ENCODE measurements at regions not wholly inside any gene's neighbourhood (a gene's known extent, or its start where the extent isn't known, plus 50 kb on each side); places are given as distances from the start of the nearest gene placed in this dataset.
A peak's percentile ranks its signal among the peaks of the same experiment; 100 is the strongest.

DNA sequence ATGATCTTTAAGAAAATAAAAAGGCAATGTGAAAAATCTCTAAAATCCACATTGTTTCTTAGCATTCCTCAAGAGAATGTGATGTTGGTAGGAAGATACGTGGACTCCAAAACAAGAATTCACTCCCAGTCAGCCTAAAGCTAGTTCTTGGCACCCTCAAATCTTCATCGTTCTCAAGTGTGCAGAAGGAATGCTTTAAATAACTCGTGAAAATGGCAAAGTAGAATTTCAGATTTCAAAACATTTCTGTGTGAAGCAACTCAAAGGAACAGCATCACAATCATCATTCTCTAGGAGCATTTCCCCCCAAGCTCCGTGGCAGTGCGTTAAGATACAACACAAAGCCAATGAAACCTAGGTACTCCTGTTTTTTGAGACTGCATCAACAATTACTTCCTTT is 185.1 kb upstream of the DMAC1 start:
- no peak for DNase-seq

DNA sequence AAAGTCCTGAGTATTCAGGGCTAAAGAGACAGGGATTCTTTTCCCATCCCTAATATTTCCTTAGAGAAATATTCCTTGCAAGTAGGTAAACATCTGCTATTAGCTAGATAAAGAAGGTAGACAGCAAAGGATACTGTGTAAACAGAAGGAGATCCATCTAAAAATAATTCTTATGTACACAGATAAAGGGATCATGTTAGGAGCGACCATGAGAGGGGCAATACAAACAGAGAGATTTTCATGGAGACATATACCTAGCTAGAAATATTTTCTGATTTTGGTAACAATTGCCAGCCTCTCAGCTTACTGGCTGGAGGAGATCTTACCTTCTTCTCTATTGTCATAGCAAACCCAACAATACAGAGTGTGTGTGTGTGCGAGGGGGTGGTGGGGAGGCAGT is 184.6 kb upstream of the DMAC1 start:
- DNase-seq: no peak

DNA sequence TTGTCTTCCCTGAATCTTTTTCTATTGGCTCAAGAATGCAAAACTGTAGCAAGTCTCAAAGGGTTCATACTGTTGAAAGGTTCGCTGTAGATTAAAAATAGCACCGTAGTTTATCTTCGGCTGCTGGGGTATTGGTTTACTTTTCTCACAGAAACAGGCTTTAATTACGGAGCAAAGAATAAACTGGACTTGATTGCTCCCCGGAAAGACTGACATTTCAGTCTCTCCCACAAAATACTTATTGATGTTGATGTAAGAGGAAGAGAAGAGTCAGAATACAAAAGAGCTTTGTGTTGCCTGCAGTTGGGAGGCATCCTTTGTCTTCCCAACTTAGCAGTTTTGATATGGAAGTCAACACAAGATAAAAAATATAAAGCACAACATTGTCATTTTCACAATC is 183.9 kb upstream of the DMAC1 start:
- DNase-seq: peak in 19 of 56 donors; percentile 1 to 64 (median 17)

DNA sequence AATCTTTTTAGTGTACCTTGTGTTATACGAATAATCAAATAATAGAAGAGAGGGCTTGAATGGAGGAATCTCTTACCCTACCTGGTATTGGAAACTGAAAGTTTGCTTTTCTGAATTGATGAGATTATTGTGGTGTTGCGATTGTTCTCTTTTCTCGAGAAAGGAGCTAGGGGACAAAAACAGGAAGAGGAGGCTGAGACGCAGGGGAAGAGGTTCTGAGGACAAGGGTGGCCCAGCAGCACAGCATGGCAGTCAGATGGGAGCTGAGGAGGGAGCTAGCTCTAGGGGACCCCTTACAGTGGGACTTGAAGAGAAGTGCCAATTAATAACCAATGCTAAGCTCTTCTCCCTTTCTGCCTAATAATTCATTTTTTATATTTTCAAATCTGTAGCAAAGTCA is 183.3 kb upstream of the DMAC1 start:
- DNase-seq: no peak

DNA sequence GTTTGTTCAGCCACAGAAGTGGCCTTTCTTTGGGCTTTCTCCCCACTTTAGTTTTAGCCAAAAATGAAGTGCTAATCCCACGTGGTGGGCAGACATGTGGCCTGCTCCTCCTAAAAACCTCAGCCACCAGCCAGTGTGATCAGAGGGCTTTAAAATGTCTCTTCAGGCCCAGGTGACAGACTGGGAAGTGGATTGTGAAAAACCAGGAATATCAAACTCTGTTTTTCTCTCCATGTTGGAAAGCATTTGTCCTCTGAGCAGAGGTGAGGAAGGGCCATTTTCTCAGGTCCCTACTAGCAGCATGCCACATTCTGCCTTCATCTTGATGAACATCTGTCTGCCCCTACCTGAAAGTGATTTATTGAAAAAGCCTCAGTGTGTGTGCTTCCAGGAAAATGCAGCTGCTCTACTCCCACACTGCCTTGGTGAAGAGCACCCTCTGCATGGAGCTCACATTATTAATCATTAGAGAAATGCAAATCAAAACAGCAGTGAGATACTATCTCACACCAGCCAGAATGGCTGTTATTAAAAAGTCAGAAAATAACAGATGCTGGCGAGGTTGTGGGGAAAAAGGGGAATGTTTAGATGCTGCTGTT is 181.2 kb upstream of the DMAC1 start:
- peak in 2 of 56 donors; percentile 7 to 20 for DNase-seq

DNA sequence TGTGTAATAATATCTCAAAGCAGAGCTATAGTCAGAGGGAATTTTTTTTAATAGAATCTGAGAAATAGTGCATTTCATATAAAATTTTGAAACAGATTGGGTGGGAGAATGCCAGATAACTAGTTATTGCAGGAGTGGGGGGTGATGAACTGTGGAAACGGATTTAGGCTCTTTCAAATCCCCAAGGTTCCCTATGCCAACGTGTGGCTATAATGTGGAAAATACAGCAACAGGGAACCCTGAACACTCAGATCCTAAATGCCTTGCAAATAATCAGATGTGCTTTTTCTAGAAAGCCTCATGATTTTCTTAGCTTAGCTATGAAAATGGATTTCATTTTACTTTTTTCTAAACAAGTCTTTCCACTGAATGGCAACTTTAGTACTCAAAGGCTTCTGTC is 180.5 kb upstream of the DMAC1 start:
- no peak for DNase-seq

DNA sequence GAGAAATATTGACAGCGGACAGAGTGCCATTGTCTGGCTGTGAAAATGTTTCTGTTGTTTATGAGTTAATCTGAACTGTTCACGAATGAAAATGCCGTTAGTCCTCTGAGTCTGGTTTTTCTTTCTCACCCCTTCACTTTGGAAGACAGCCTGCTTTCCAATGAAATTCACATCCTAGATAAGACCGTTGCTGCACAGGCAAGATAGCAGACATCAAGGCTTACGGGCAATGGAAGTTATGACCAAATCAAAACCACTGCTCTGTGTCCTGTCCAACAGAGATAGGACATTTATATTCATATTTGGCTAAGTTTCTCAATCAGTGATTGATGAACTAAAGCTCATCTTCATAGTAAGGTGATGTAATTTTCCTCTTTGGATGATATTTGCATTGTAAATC is 180.0 kb upstream of the DMAC1 start:
- no peak for DNase-seq

DNA sequence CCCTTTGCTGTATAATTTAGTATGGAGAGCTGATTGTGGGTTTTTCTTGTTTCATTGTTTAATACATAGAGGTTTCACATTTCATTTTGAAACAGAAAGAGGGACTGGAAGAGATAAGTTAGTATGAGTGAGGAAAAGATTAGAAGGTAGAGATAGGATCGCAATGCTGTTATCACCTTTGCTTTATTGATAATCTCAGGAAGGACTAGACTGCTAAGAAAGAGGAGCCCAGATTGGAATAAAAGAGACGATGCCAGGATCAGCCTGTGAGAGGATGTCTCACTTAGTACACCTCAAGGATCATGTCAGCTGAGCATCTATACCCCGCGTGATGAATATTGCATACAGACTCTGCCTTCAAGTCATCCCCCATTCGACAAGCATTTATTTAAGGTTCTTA is 178.0 kb upstream of the DMAC1 start:
- no peak for DNase-seq

DNA sequence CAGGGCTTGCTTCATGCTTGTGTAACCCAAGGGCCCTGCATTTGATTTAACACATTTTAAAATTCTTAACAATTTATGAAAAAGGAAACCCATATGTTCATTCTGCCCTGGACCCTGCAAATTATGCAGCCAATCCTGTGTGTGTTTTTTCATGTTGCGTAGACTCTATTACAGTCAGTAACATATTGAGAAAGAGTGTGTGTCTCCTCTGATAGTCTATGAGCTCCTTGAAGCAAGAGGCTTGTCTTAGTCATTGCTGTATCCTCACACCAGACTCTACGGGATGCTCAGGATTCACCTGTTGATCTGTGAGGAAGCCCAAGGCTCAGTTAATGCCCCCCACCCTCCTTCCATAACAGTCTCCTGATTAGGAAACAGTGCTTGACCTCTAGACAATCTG is 177.3 kb upstream of the DMAC1 start:
- no peak for DNase-seq

DNA sequence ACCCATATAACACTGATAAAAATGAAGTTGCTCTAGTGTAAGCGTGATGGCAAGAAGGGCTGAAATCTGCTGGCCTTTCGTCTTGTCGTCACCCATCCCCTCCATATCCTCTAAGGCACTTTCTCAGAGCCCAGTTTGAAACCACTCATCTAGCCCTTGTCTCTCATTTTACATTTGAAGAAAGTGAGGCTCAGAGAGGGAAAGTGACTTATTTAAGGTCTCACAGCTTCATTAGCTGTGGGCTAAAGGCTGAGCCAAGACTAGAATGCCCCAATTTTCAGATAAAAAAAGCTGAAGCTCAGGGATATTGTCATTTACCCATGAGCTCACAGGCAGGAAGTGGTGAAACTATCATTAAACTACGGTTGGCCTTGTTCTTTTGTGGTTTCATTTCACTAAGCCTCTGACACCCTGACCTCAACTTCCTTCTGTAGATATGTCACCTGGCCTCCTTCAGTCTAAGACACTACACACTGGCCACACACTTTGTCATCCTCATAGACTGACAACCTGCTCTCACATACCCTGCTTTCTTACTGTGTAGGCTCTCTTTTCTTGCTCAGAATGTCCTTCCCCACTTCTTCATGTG is 176.7 kb upstream of the DMAC1 start:
- DNase-seq: no peak

DNA sequence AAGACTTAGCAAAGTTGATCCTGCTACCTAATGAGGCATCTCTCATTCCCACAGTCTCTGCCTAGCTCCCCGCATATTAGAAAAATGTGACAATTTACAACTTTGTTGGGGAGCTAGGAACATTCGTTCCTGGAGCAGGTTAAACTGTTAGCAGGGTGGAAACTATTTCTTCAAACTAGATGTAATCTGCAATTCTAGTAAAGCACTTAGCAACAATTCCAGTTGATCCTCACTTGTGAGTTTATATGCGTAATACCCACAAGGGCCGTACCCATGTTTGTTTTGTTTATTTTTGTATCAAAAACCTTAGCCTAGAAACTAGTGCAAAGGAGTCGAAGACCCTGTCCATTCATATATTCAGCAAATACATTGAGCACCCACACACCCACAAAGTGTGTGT is 175.8 kb upstream of the DMAC1 start:
- no peak for DNase-seq

DNA sequence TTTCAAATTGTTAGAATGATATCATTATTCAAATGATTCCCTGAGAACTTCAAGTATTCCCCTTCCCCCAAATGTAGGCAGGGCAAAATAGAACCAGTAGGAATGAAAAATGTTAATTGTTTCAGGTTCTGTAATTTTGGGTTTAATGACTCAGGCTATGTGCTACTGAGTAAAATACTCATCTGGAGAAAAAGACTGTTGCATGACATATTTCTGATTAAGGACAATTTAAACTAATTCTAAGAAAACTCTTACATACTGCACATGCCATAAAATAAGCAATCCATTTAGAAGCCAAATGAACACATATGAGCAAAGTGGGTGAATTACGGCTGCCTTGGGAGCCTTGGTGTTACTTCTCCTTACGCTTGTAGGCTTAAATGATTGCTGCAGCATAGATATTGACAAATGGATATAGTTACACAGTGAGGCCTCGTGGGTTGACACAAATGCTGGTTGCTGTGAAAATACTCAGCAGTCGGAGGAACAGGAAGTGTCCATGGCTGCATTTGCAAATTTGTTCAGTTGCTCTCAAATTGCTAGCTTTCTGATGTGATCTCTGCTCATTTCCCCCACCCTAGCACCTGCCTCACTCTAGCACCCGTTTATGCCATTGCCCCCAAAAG is 174.9 kb upstream of the DMAC1 start:
- no peak for DNase-seq

DNA sequence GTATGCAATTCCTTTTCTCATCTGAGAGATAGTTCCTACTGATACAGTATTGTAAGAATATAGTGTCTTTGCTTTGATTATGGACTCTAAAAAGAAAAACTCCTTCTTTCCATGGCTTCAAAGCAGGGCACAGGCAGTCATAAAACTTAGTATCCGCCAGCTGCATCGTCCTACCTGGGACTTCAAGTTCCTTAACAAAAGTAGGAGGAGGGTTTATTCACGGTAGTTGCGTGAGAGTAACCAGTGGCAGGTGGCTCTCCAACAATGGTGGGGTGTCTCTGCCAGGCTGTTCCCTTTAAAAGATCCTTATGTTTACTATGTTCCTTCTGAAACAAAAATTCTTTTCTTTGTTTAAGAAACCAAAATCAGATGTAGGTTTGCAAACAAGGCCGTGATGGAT is 173.5 kb upstream of the DMAC1 start:
- DNase-seq: no peak

DNA sequence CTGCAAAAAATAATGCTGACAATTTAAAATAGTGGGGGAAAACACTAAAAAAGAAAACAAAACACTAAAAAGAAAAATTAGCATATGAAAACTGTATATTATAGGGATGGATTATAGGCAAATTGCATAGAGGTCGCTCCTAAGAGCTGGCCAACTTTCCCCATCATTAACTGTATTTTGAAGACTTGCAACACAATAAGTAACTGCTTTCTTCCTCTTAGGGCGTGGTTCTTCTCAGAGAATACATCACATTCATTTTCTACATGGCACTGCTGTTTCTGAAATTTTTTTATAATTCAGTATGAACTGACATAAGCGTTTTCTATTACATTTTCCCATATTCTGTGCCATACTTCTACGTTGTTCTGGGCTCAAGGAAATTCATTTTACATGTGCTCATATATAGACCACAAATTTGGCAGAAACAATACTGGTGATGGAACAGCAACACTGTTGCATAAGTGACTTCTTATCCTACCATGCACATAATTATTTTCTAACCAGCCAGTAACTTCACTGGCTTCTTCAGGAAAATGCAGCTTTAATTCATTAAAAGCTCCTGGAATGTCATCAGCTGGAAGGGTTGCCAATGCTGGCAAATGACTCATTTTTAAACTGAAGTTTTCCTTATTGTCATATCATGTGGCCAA is 171.2 kb upstream of the DMAC1 start:
- no peak for DNase-seq

DNA sequence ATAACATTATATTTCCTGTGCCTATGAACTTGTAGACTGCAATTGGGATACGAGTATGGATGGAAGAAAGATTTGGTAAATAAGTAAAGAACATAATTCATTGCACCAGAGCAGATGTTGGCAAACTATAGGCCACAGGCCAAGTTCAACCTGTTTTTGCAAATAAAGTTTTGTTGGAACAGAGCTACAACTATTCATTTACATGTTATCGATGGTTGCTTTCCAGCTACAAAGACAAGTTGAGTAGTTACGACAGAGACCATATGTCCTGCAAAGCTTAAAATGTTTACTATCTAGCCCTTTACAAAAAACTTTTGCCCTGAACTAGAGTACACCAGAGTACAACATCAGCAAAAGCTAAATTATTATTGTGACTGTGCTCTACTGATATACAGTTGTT is 169.1 kb upstream of the DMAC1 start:
- DNase-seq: no peak

DNA sequence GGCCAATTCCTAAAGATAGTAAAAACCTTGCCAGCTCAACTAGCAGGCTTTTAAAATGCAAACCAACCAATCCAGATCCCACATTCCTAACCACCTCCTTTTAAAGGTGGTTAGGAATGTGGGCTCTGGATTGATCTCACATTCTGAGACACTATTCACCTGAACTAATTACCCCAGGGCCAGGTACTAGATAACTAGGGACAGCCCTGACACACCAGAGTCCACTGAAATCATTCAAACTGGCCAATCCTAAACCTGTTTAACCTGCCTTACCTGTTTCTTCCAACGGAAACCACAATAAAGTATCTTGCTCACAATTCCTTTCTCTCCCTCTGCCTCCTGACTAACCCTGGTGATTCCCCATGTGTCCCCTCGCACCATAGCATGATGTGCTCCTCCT is 168.3 kb upstream of the DMAC1 start:
- DNase-seq: no peak

DNA sequence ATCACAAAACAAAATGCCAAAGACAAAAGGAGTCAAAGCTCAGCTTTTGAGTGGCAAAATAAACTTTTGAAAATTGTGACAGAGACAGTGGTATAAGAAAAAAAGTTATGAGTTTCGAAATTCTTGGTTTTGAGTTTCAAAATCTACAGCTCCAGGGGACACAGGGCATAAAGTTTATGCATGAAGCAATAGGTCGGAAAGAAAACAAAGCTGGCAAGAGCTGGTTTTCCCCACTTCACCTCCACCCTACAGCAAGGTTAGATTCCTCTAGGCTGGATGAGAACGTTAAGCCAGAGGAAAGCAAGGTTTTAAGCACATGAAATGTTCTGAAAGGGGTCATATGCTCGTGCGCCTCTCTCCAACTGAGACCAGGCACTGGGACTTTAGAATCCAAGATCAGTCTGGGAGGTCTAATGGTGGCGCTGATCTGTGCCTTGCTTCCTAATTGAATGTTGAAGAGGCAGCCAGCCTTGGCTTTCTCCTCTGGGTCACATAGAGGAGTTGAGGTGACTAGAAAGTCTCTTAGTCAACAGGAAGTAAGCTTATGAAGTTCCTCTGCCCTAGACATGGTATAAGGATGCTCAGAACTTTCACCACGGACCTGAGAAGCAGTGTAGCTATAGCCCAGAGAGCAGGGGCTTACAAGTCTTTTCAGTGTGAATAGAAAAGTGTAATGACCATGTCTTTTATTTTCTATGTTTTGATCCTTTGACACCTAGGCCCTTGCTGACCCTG is 167.7 kb upstream of the DMAC1 start:
- no peak for DNase-seq

DNA sequence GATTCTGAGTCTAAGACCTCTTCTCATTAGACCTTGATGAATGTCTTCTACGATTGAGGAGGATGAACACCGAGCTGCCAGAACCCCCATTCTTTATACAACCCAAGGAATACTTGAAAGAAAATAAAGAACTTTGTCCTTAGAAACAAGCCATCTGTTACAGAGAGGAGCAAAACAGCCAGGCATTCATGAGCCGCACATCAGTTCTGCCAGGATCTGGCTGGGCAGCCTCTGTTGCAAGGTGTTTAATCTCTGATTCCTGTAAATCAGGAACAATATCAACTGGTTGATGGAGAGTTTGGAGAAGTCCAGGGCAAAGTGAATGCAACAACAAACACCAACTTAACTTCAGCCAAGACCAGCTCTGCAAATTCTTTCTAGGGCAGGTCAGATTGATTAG is 165.5 kb upstream of the DMAC1 start:
- DNase-seq: no peak

DNA sequence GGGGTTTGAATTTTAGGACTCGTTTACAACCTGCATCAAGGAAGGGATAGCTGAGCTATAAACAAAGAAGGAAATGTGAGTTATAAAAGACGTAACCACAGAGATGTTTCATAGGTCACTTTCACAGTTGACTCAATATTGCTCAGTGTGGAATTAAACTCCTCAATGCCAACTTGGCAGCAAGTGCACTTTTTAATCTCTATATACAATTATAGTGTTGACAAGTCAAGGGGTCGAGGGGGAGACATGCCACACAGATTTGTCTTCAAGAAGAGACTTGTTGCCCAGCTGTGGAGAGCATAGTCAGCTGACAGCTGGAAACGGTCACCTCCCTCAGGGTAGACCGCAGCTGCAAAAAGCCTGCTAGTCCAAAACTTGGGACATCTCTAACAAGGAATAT is 163.4 kb upstream of the DMAC1 start:
- no peak for DNase-seq

DNA sequence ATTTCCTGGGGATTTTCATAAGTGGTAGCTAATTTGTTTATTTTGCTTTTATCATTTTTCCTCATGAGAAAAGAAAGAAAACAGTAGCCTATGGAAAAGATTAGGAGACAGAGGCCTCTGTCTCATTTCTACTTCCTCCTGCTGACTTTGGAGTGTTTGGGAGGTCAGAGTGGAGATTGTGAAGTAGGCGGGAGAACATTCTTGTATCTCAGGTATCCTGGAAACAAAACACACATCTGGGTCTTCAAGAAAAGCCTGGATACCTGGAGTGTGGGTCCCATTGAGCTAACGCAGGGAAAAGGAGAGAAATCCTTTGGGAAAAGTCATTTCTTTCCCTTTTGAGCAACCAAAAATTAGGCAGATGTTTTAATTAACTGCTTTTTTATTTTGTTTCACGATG is 161.5 kb upstream of the DMAC1 start:
- DNase-seq: no peak

DNA sequence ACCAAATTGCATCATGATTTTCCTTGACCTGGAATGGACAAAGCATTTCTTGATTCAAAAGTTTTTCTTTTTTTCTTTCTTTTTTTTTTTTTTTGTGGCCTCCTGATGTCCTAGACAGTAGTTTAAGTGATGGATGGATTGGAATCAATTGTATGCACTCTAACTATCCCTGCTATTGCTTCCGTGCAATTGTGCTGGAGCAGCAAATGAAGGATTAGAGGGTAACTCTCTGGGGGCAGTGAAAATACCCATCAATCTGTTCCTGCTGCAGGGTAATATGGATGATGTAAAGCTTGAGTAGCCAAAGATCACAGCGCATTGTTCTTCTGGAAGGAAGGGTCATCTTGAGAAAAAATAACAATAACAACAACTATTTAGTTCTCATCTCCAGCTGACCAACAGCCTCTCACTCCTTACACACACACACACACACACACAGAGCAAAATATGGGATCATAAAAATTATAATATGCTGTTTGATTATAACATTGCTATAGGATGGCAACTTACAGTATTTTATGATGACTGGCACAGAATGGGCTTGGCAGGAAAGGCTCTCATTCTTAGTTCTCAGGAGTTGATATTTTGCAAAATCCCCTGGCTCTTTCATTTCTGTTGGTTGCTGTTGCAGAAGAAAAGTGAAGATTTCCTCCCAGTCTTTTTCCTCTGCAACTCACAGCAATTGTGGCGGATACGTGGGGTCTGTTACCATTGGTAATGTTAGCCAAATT is 160.9 kb upstream of the DMAC1 start:
- DNase-seq: no peak

DNA sequence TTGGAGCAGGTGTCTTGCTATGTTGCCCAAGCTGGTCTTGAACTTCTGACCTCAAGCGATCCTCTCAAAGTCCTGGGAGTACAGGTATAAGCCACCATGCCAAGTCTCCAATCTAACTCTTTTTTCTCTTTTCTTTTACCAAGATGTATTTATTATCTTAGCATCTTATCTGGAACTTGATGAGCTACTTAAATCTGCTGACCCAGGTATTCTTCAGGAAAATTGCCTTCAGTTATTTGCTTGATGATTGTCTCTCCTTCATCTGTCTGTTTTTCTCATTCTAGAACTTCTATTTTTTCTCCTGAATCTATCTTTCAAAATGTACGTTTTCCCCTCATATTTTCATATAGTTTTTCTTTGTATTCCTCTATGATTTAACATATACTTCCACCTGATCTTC is 158.2 kb upstream of the DMAC1 start:
- DNase-seq: no peak
